ENCODE measurements at regions not wholly inside any gene's neighbourhood (a gene's known extent, or its start where the extent isn't known, plus 50 kb on each side); places are given as distances from the start of the nearest gene placed in this dataset.

GRCh38 chr9:116008278-116008677, 145.3 kb upstream of the PAPPA start:
- TF ChIP-seq, protein P1, sequence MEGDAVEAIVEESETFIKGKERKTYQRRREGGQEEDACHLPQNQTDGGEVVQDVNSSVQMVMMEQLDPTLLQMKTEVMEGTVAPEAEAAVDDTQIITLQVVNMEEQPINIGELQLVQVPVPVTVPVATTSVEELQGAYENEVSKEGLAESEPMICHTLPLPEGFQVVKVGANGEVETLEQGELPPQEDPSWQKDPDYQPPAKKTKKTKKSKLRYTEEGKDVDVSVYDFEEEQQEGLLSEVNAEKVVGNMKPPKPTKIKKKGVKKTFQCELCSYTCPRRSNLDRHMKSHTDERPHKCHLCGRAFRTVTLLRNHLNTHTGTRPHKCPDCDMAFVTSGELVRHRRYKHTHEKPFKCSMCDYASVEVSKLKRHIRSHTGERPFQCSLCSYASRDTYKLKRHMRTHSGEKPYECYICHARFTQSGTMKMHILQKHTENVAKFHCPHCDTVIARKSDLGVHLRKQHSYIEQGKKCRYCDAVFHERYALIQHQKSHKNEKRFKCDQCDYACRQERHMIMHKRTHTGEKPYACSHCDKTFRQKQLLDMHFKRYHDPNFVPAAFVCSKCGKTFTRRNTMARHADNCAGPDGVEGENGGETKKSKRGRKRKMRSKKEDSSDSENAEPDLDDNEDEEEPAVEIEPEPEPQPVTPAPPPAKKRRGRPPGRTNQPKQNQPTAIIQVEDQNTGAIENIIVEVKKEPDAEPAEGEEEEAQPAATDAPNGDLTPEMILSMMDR (IDR thresholded peaks at IDR 0.05), result no peak
- no peak for TF ChIP-seq POLR2A (IDR thresholded peaks at IDR 0.05)
